H1 (cell line): ENCODE measurements at regions not wholly inside any gene's neighbourhood (a gene's known extent, or its start where the extent isn't known, plus 50 kb on each side); places are given as distances from the start of the nearest gene placed in this dataset.

ENCODE experiments used
- FOSL1 ChIP-seq: IDR thresholded peaks from 2 replicates; pipeline ENCODE4 v1.6.1; 2011; ENCODE audit warnings: mild to moderate bottlenecking, low read depth, low read length, moderate library complexity; ENCODE audit not compliant: insufficient read depth
- GTF2F1 ChIP-seq: IDR thresholded peaks from 2 replicates; pipeline ENCODE4 v1.6.1; 2012; ENCODE audit warnings: low read depth, low read length, improper control_type of control experiment, borderline replicate concordance
- POLR2AphosphoS5 ChIP-seq: IDR thresholded peaks from 2 replicates; pipeline ENCODE4 v1.6.1; 2011; ENCODE audit warnings: low read depth, low read length
- RFX5 ChIP-seq: IDR thresholded peaks from 2 replicates; pipeline ENCODE4 v1.6.1; 2011; ENCODE audit warnings: low read depth, low read length, improper control_type of control experiment, borderline replicate concordance
- SP1 ChIP-seq: IDR thresholded peaks from 2 replicates; pipeline ENCODE4 v1.6.1; 2011; ENCODE audit warnings: low read depth, low read length
- TAF1 ChIP-seq: IDR thresholded peaks from 2 replicates; pipeline ENCODE4 v1.6.1; 2011; ENCODE audit warnings: mild to moderate bottlenecking, low read depth, low read length
- YY1 ChIP-seq: IDR thresholded peaks from 2 replicates; pipeline ENCODE4 v1.6.1; 2011; ENCODE audit warnings: low read depth, mild to moderate bottlenecking, low read length
- ZNF274 ChIP-seq: IDR thresholded peaks from 2 replicates; pipeline ENCODE4 v1.7.0; 2012; ENCODE audit warnings: low read length, borderline replicate concordance; ENCODE audit errors: extremely low read depth
- TF ChIP-seq, protein P1 (sequence below): fragments of 300-600 bp; sonication (generic); IDR thresholded peaks from 2 replicates; pipeline ENCODE4 v1.7.1; 2012; ENCODE audit warnings: low read length, moderate library complexity, mild to moderate bottlenecking, inconsistent platforms; ENCODE audit not compliant: insufficient replicate concordance
- TF ChIP-seq, protein P2 (sequence below), 3 experiments: IDR thresholded peaks; 1 replicate in 2 of 3; 2 replicates in 1 of 3; pipeline versions ENCODE4 v1.5.1 to v1.6.1; 2011; ENCODE audit warnings: low read length in 3 of 3, mild to moderate bottlenecking in 3 of 3, inconsistent platforms in 2 of 3, low read depth in 1 of 3, moderate library complexity in 1 of 3; ENCODE audit not compliant: insufficient read depth in 1 of 3; ENCODE audit errors: control extremely low read depth in 1 of 3
- TF ChIP-seq, protein P3 (sequence below): IDR thresholded peaks from 2 replicates; pipeline ENCODE4 v1.6.1; 2012; ENCODE audit warnings: low read length, inconsistent platforms
- TF ChIP-seq, protein P4 (sequence below): IDR thresholded peaks from 2 replicates; pipeline ENCODE4 v1.6.1; 2011; ENCODE audit warnings: low read length, improper control_type of control experiment

DNA sequence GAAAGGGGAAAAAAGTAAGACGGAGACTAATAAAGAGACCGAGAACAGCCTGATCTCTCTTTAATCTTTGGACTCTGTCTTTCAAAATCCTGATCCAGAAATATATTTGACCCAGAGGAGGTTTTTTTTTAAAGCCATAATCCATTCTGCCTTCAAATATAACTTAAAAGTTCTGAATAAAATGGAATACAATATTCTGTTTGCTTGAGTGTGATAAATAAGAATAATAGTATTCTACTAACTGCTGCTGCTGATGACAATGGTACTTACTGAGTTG is 1196.0 kb downstream of the GALC start:
- TF ChIP-seq TAF1 (no peak), YY1 (no peak), POLR2AphosphoS5 (no peak), FOSL1 (no peak), GTF2F1 (no peak), RFX5 (no peak), ZNF274 (no peak), SP1 (no peak)
- TF ChIP-seq, protein P1, sequence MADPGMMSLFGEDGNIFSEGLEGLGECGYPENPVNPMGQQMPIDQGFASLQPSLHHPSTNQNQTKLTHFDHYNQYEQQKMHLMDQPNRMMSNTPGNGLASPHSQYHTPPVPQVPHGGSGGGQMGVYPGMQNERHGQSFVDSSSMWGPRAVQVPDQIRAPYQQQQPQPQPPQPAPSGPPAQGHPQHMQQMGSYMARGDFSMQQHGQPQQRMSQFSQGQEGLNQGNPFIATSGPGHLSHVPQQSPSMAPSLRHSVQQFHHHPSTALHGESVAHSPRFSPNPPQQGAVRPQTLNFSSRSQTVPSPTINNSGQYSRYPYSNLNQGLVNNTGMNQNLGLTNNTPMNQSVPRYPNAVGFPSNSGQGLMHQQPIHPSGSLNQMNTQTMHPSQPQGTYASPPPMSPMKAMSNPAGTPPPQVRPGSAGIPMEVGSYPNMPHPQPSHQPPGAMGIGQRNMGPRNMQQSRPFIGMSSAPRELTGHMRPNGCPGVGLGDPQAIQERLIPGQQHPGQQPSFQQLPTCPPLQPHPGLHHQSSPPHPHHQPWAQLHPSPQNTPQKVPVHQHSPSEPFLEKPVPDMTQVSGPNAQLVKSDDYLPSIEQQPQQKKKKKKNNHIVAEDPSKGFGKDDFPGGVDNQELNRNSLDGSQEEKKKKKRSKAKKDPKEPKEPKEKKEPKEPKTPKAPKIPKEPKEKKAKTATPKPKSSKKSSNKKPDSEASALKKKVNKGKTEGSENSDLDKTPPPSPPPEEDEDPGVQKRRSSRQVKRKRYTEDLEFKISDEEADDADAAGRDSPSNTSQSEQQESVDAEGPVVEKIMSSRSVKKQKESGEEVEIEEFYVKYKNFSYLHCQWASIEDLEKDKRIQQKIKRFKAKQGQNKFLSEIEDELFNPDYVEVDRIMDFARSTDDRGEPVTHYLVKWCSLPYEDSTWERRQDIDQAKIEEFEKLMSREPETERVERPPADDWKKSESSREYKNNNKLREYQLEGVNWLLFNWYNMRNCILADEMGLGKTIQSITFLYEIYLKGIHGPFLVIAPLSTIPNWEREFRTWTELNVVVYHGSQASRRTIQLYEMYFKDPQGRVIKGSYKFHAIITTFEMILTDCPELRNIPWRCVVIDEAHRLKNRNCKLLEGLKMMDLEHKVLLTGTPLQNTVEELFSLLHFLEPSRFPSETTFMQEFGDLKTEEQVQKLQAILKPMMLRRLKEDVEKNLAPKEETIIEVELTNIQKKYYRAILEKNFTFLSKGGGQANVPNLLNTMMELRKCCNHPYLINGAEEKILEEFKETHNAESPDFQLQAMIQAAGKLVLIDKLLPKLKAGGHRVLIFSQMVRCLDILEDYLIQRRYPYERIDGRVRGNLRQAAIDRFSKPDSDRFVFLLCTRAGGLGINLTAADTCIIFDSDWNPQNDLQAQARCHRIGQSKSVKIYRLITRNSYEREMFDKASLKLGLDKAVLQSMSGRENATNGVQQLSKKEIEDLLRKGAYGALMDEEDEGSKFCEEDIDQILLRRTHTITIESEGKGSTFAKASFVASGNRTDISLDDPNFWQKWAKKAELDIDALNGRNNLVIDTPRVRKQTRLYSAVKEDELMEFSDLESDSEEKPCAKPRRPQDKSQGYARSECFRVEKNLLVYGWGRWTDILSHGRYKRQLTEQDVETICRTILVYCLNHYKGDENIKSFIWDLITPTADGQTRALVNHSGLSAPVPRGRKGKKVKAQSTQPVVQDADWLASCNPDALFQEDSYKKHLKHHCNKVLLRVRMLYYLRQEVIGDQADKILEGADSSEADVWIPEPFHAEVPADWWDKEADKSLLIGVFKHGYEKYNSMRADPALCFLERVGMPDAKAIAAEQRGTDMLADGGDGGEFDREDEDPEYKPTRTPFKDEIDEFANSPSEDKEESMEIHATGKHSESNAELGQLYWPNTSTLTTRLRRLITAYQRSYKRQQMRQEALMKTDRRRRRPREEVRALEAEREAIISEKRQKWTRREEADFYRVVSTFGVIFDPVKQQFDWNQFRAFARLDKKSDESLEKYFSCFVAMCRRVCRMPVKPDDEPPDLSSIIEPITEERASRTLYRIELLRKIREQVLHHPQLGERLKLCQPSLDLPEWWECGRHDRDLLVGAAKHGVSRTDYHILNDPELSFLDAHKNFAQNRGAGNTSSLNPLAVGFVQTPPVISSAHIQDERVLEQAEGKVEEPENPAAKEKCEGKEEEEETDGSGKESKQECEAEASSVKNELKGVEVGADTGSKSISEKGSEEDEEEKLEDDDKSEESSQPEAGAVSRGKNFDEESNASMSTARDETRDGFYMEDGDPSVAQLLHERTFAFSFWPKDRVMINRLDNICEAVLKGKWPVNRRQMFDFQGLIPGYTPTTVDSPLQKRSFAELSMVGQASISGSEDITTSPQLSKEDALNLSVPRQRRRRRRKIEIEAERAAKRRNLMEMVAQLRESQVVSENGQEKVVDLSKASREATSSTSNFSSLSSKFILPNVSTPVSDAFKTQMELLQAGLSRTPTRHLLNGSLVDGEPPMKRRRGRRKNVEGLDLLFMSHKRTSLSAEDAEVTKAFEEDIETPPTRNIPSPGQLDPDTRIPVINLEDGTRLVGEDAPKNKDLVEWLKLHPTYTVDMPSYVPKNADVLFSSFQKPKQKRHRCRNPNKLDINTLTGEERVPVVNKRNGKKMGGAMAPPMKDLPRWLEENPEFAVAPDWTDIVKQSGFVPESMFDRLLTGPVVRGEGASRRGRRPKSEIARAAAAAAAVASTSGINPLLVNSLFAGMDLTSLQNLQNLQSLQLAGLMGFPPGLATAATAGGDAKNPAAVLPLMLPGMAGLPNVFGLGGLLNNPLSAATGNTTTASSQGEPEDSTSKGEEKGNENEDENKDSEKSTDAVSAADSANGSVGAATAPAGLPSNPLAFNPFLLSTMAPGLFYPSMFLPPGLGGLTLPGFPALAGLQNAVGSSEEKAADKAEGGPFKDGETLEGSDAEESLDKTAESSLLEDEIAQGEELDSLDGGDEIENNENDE, result no peak
- TF ChIP-seq, protein P2, sequence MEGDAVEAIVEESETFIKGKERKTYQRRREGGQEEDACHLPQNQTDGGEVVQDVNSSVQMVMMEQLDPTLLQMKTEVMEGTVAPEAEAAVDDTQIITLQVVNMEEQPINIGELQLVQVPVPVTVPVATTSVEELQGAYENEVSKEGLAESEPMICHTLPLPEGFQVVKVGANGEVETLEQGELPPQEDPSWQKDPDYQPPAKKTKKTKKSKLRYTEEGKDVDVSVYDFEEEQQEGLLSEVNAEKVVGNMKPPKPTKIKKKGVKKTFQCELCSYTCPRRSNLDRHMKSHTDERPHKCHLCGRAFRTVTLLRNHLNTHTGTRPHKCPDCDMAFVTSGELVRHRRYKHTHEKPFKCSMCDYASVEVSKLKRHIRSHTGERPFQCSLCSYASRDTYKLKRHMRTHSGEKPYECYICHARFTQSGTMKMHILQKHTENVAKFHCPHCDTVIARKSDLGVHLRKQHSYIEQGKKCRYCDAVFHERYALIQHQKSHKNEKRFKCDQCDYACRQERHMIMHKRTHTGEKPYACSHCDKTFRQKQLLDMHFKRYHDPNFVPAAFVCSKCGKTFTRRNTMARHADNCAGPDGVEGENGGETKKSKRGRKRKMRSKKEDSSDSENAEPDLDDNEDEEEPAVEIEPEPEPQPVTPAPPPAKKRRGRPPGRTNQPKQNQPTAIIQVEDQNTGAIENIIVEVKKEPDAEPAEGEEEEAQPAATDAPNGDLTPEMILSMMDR (IDR thresholded peaks at IDR 0.05; ENCODE audit: control extremely low read depth in 1 of 3, insufficient read depth in 1 of 3, low read depth in 1 of 3, low read length in 3 of 3), result no peak
- TF ChIP-seq, protein P3, sequence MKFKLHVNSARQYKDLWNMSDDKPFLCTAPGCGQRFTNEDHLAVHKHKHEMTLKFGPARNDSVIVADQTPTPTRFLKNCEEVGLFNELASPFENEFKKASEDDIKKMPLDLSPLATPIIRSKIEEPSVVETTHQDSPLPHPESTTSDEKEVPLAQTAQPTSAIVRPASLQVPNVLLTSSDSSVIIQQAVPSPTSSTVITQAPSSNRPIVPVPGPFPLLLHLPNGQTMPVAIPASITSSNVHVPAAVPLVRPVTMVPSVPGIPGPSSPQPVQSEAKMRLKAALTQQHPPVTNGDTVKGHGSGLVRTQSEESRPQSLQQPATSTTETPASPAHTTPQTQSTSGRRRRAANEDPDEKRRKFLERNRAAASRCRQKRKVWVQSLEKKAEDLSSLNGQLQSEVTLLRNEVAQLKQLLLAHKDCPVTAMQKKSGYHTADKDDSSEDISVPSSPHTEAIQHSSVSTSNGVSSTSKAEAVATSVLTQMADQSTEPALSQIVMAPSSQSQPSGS, result no peak
- TF ChIP-seq, protein P4, sequence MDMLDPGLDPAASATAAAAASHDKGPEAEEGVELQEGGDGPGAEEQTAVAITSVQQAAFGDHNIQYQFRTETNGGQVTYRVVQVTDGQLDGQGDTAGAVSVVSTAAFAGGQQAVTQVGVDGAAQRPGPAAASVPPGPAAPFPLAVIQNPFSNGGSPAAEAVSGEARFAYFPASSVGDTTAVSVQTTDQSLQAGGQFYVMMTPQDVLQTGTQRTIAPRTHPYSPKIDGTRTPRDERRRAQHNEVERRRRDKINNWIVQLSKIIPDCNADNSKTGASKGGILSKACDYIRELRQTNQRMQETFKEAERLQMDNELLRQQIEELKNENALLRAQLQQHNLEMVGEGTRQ, result no peak
